HEK293T (cell line): ENCODE measurements at regions not wholly inside any gene's neighbourhood (a gene's known extent, or its start where the extent isn't known, plus 50 kb on each side); places are given as distances from the start of the nearest gene placed in this dataset.
"Not testable (repeated sequence)": the region's sequence is repeated elsewhere in the genome, so short reads cannot be mapped to it uniquely, and the experiment has no call there.

Source experiments
- CTCF ChIA-PET: fragments of 350-600 bp; formaldehyde crosslinking; extraction: SDS; loops from one replicate; lab custom pipeline; 2021; ENCODE audit warnings: antibody characterized with exemption, inconsistent platforms; lab: Yijun Ruan, JAX
- POLR2A ChIA-PET: fragments of 350-600 bp; formaldehyde crosslinking; extraction: SDS; loops from one replicate; lab custom pipeline; 2020; ENCODE audit warnings: antibody characterized with exemption, inconsistent platforms; lab: Yijun Ruan, JAX
- DNase-seq: peaks from one replicate; pipeline ENCODE4 v3.0.0; 2012; ENCODE audit warnings: mixed read lengths; ENCODE audit errors: extremely low spot score
- ARNT ChIP-seq: fragments of 450-650 bp; IDR thresholded peaks from 2 replicates; pipeline ENCODE4 v1.6.1; 2017; ENCODE audit warnings: mild to moderate bottlenecking
- BHLHE40 ChIP-seq: fragments of 450-650 bp; IDR thresholded peaks from 2 replicates; pipeline ENCODE4 v1.6.1; 2016; ENCODE audit warnings: mild to moderate bottlenecking, moderate library complexity, borderline replicate concordance
- CTBP1 ChIP-seq: fragments of 450-650 bp; IDR thresholded peaks from 2 replicates; pipeline ENCODE4 v1.6.1; 2016; ENCODE audit warnings: borderline replicate concordance
- ELF4 ChIP-seq: fragments of 450-650 bp; IDR thresholded peaks from 2 replicates; pipeline ENCODE4 v1.6.1; 2017; ENCODE audit warnings: antibody characterized with exemption
- FOXA1 ChIP-seq: fragments of 450-650 bp; IDR thresholded peaks from 2 replicates; pipeline ENCODE4 v1.6.1; 2016; ENCODE audit warnings: mild to moderate bottlenecking
- FOXK2 ChIP-seq: fragments of 450-650 bp; IDR thresholded peaks from 2 replicates; pipeline ENCODE4 v1.6.1; 2016; ENCODE audit warnings: mild to moderate bottlenecking
- FOXM1 ChIP-seq: fragments of 450-650 bp; IDR thresholded peaks from 2 replicates; pipeline ENCODE4 v1.6.1; 2017; ENCODE audit warnings: mild to moderate bottlenecking, borderline replicate concordance
- HDGF ChIP-seq: fragments of 450-650 bp; IDR thresholded peaks from 2 replicates; pipeline ENCODE4 v1.6.1; 2017; ENCODE audit warnings: antibody characterized with exemption, borderline replicate concordance
- L3MBTL2 ChIP-seq: fragments of 450-650 bp; conservative IDR thresholded peaks from 2 replicates; pipeline ENCODE4 v1.6.1; 2016; ENCODE audit warnings: mild to moderate bottlenecking
- LEF1 ChIP-seq: fragments of 450-650 bp; IDR thresholded peaks from 2 replicates; pipeline ENCODE4 v1.6.1; 2017; ENCODE audit warnings: mild to moderate bottlenecking, borderline replicate concordance
- NFRKB ChIP-seq: fragments of 450-650 bp; IDR thresholded peaks from 2 replicates; pipeline ENCODE4 v1.6.1; 2016; ENCODE audit warnings: mild to moderate bottlenecking, moderate library complexity
- PKNOX1 ChIP-seq: fragments of 450-650 bp; IDR thresholded peaks from 2 replicates; pipeline ENCODE4 v1.6.1; 2016
- SP1 ChIP-seq: fragments of 450-650 bp; IDR thresholded peaks from 2 replicates; pipeline ENCODE4 v1.6.1; 2017
- SUZ12 ChIP-seq: fragments of 450-650 bp; IDR thresholded peaks from 2 replicates; pipeline ENCODE4 v1.6.1; 2016; ENCODE audit warnings: mild to moderate bottlenecking
- TARDBP ChIP-seq: fragments of 450-650 bp; IDR thresholded peaks from 2 replicates; pipeline ENCODE4 v1.6.1; 2016
- ZNF384 ChIP-seq: fragments of 450-650 bp; IDR thresholded peaks from 2 replicates; pipeline ENCODE4 v1.6.1; 2016

- POLR2A ChIA-PET, result no interaction called here
- DNase-seq, result no peak
- TF ChIP-seq PKNOX1, result no peak
- TF ChIP-seq LEF1, result no peak
- TF ChIP-seq FOXM1, result no peak
- no peak for TF ChIP-seq BHLHE40
- no peak for TF ChIP-seq TARDBP
- TF ChIP-seq FOXA1, result no peak
- no peak for TF ChIP-seq FOXK2
- TF ChIP-seq SUZ12, result no peak
- no peak for TF ChIP-seq NFRKB
- no peak for TF ChIP-seq L3MBTL2
- TF ChIP-seq ZNF384, result no peak
- TF ChIP-seq ARNT, result no peak
- TF ChIP-seq HDGF, result no peak
- TF ChIP-seq ELF4, result no peak
- TF ChIP-seq CTBP1, result no peak
- no peak for TF ChIP-seq SP1
- CTCF ChIA-PET, result no interaction called here
Observed at GRCh38 chr17:54324813-54325212, 502.1 kb downstream of the KIF2B start.

- DNase-seq, result no peak
- CTCF ChIA-PET, result no interaction called here
- TF ChIP-seq FOXA1 (no peak), HDGF (no peak), ZNF384 (no peak), NFRKB (no peak), LEF1 (no peak), CTBP1 (no peak), BHLHE40 (no peak)
- POLR2A ChIA-PET, result no interaction called here
Observed at GRCh38 chr17:54339731-54340130, 517.0 kb downstream of the KIF2B start.

GRCh38 chr17:54347495-54347894 is 524.8 kb downstream of the KIF2B start:
- ChIA-PET CTCF (no interaction called here), POLR2A (no interaction called here)
- DNase-seq, result no peak
- TF ChIP-seq FOXM1, result no peak
- TF ChIP-seq TARDBP, result no peak
- no peak for TF ChIP-seq FOXK2
- TF ChIP-seq LEF1, result no peak
- no peak for TF ChIP-seq SP1
- TF ChIP-seq FOXA1, result no peak
- TF ChIP-seq HDGF, result no peak
- no peak for TF ChIP-seq NFRKB
- TF ChIP-seq PKNOX1, result no peak
- TF ChIP-seq CTBP1, result no peak
- TF ChIP-seq L3MBTL2, result no peak
- no peak for TF ChIP-seq ELF4
- TF ChIP-seq ZNF384, result no peak
- TF ChIP-seq ARNT, result no peak
- TF ChIP-seq BHLHE40, result no peak
- TF ChIP-seq SUZ12, result no peak

- CTCF ChIA-PET, result no interaction called here
- DNase-seq, result no peak
- TF ChIP-seq LEF1 (no peak), ZNF384 (no peak), NFRKB (no peak), SUZ12 (no peak)
- POLR2A ChIA-PET, result no interaction called here
Observed at GRCh38 chr17:54348234-54348633, 525.5 kb downstream of the KIF2B start.

GRCh38 chr17:54353789-54354525 is 531.2 kb downstream of the KIF2B start:
- no peak for TF ChIP-seq SUZ12
- TF ChIP-seq ELF4, result no peak
- no peak for TF ChIP-seq NFRKB
- TF ChIP-seq LEF1, result no peak
- TF ChIP-seq FOXK2, result no peak
- TF ChIP-seq FOXM1, result no peak
- no peak for TF ChIP-seq HDGF
- no peak for TF ChIP-seq BHLHE40
- no peak for TF ChIP-seq FOXA1
- TF ChIP-seq ARNT, result no peak
- TF ChIP-seq TARDBP, result no peak
- TF ChIP-seq SP1, result no peak
- TF ChIP-seq CTBP1, result no peak
- TF ChIP-seq PKNOX1, result no peak
- ChIA-PET CTCF (no interaction called here), POLR2A (no interaction called here)
- no peak for DNase-seq

- POLR2A ChIA-PET, DNase-seq, CTCF ChIA-PET: not testable (repeated sequence)
Observed at GRCh38 chr17:54361073-54361472, 538.3 kb downstream of the KIF2B start.
